GM18502 (cell line): ENCODE measurements at regions not wholly inside any gene's neighbourhood (a gene's known extent, or its start where the extent isn't known, plus 50 kb on each side); places are given as distances from the start of the nearest gene placed in this dataset.

ENCODE experiments used
- ATAC-seq: cut with Tn5 transposase; IDR thresholded peaks from one replicate; pipeline ENCODE4 v1.9.1; 2021; ENCODE audit warnings: mild to moderate bottlenecking; ENCODE audit not compliant: unreplicated experiment, poor library complexity

- ATAC-seq = no peak
These were observed 420.0 kb downstream of the MN1 start for GRCh38 chr22:27381552-27381951.

GRCh38 chr22:27381960-27382742 is 419.4 kb downstream of the MN1 start:
- no peak for ATAC-seq

DNA sequence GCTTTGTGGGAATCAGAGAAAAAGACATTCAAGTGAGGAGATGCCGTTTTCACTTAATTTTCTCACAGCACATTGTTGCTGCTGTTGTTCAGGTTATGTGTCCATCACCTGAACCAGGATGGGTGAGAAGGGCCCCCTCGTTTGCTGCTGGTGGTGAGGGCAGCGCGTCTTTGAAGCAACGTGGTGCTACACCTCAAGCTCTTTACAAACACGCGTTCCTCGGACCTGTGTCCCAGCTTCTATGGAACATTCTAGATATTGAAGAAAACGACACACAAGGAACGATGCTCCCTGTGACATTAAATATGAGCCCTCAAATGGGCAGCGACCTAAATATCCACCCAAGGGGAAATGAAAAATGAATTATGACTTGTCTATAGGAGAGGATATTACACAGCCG is 418.6 kb downstream of the MN1 start:
- no peak for ATAC-seq

- no peak for ATAC-seq
These were observed 417.7 kb downstream of the MN1 start for GRCh38 chr22:27383896-27384295.

DNA sequence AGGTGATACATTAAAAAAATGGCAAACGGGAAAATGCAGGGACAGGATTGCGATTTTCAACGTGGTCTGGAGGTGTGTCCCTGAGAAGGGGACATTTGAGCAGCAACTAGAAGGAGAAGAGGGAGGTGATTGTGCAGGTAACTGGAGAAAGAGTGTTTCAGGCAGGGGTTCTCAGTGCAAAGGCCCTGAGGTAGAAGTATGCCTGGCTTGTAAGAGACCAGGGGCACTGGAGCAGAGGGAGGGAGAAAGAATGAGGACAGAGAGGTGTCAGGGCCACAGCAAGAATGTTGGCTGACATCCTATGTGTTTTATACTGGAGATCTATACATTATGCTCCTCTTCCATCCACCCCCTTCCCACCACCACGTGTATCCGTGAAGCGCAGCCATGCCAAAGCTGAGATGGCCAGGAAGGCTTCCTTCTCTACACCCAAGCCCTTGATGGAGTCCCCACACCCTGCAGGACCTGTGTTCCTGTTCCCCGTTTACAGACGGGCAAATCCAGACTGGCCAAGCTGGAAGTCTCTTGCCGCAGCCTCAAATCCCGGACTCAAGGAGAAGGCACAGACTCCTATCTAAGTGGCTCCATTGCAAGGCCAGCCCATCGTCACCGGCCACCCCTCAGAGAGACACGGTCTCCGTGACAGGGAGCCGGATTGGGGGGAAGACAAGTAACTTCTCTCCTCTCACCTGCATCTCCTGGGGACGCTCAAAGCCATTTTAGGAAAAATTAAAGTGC is 416.1 kb downstream of the MN1 start:
- ATAC-seq = no peak

GRCh38 chr22:27386186-27386585 is 415.4 kb downstream of the MN1 start:
- ATAC-seq = no peak

- no peak for ATAC-seq
These were observed 414.0 kb downstream of the MN1 start for GRCh38 chr22:27387561-27387960.

- no peak for ATAC-seq
These were observed 413.4 kb downstream of the MN1 start for GRCh38 chr22:27388090-27388600.

- ATAC-seq = no peak
These were observed 411.9 kb downstream of the MN1 start for GRCh38 chr22:27389727-27390075.

GRCh38 chr22:27391092-27391770 is 410.3 kb downstream of the MN1 start:
- no peak for ATAC-seq

- no peak for ATAC-seq
These were observed 408.2 kb downstream of the MN1 start for GRCh38 chr22:27393371-27393770.

GRCh38 chr22:27394806-27395404 is 406.7 kb downstream of the MN1 start:
- no peak for ATAC-seq

DNA sequence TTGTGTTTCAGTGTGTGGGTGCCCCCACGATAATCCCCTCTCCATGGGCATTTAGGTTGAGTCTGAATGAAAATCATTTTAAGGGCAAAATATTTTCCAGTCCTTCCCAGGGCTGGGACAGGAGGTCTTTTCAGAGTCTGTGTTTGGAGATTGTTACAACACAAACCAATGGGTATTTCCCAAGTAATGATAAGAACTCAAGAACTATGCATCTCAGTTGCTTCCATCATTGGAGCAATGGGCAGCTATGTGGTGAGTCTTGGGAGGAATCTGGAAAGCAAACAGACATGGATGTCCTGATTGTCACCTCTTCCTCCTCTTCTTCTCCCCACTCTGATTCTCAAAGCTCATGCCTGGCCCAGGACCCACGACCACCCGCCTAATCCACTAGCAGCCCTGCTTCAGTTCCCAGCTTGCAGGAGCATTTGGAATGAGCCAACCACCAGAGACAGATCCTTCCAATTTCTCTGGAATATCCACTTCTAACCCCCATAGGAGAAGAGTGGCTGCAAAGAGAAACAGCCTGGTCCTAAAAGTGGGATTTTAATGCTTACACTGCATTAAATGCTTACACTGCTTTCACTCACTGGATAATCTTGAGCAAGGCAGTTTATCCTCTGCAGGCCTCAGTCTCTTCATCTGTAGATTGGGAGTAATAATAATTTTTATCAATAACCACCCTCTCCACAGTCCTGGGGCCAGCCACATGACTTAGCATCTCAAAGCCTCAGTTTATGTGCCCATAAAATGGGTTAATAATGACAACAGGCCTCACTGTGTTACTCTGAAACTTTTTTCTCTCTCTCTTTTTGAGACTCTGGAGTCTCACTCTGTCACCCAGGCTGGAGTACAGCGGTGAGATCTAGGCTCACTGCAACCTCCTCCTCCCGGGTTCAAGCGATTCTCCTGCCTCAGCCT is 404.3 kb downstream of the MN1 start:
- no peak for ATAC-seq

DNA sequence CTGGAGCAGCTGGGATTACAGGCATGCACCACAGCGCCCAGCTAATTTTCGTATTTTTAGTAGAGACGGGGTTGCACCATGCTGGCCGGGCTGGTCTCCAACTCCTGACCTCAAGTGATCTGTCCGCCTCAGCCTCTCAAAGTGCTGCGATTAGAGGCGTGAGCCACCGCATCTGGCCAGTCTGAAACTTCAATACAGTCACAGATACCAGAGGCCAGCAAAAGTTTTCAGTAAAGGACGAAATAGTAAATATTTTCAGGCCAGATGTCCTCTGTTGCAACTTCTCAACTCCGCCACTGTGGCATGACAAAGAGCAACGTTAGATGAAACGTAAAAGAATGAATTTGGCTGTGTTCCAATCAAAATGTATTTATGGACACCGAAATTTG is 403.6 kb downstream of the MN1 start:
- no peak for ATAC-seq

GRCh38 chr22:27399161-27399560 is 402.4 kb downstream of the MN1 start:
- ATAC-seq = no peak

- no peak for ATAC-seq
These were observed 400.7 kb downstream of the MN1 start for GRCh38 chr22:27400811-27401210.

GRCh38 chr22:27401321-27401720 is 400.2 kb downstream of the MN1 start:
- no peak for ATAC-seq

DNA sequence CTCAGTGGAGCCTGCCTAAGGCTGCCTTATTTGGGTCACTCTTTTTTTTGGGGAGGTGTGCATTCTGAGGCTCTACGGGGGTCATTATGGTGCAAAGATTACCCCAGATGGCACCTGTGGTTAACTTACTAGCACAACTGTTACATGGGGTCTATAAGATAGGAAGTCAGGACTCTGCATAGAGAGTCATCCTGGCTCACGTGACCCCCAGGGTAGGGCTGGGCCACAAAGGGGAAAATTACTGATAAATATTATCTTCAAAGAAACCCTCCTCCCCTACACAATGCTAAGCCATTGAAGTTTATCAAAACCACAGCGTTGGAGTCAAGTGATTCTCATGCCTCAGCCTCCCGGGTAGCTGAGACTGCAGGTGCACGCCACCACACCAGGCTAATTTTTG is 397.1 kb downstream of the MN1 start:
- ATAC-seq = no peak

- ATAC-seq = no peak
These were observed 395.7 kb downstream of the MN1 start for GRCh38 chr22:27405672-27406388.
